HFF-Myc (cell line): ENCODE measurements at regions not wholly inside any gene's neighbourhood (a gene's known extent, or its start where the extent isn't known, plus 50 kb on each side); places are given as distances from the start of the nearest gene placed in this dataset.

Experiments
- DNase-seq: peaks from one replicate; pipeline ENCODE4 v3.0.0-alpha.2; 2011; ENCODE audit warnings: low read depth; ENCODE audit errors: extremely low read depth
- H3K4me3 ChIP-seq: replicated peaks from 2 replicates; pipeline ENCODE4 v1.5.1; 2011; ENCODE audit warnings: low read depth, mild to moderate bottlenecking, control low read depth, low read length
- CTCF ChIP-seq: IDR thresholded peaks from 2 replicates; pipeline ENCODE4 v1.5.1; 2012; ENCODE audit warnings: mild to moderate bottlenecking, low read depth, low read length, control low read depth; ENCODE audit errors: missing control alignments

- no peak overlapping the region for H3K4me3 ChIP-seq
- no peak for TF ChIP-seq CTCF
- DNase-seq: no peak
Observed at GRCh38 chr22:22112533-22113294, 130.1 kb upstream of the TOP3B start.

- DNase-seq: no peak
- no peak overlapping the region for H3K4me3 ChIP-seq
- TF ChIP-seq CTCF: no peak
Observed at GRCh38 chr22:22111983-22112382, 129.4 kb upstream of the TOP3B start.

- DNase-seq: peak; percentile 9
- H3K4me3 ChIP-seq: no peak overlapping the region
- no peak for TF ChIP-seq CTCF
Observed at GRCh38 chr22:22111267-22111751, 128.7 kb upstream of the TOP3B start.

- DNase-seq: peak; percentile 12
- no peak overlapping the region for H3K4me3 ChIP-seq
- peak; percentile 56 for TF ChIP-seq CTCF
Observed at GRCh38 chr22:22110548-22111266, 128.1 kb upstream of the TOP3B start.

- H3K4me3 ChIP-seq: no peak overlapping the region
- no peak for DNase-seq
- TF ChIP-seq CTCF: no peak
Observed at GRCh38 chr22:22109693-22110466, 127.3 kb upstream of the TOP3B start.

GRCh38 chr22:22106855-22107254, 124.3 kb upstream of the TOP3B start:
- no peak for TF ChIP-seq CTCF
- H3K4me3 ChIP-seq: no peak overlapping the region
- no peak for DNase-seq
